ENCODE measurements at regions not wholly inside any gene's neighbourhood (a gene's known extent, or its start where the extent isn't known, plus 50 kb on each side); places are given as distances from the start of the nearest gene placed in this dataset.
"Not testable (repeated sequence)": the region's sequence is repeated elsewhere in the genome, so short reads cannot be mapped to it uniquely, and the experiment has no call there.

DNA sequence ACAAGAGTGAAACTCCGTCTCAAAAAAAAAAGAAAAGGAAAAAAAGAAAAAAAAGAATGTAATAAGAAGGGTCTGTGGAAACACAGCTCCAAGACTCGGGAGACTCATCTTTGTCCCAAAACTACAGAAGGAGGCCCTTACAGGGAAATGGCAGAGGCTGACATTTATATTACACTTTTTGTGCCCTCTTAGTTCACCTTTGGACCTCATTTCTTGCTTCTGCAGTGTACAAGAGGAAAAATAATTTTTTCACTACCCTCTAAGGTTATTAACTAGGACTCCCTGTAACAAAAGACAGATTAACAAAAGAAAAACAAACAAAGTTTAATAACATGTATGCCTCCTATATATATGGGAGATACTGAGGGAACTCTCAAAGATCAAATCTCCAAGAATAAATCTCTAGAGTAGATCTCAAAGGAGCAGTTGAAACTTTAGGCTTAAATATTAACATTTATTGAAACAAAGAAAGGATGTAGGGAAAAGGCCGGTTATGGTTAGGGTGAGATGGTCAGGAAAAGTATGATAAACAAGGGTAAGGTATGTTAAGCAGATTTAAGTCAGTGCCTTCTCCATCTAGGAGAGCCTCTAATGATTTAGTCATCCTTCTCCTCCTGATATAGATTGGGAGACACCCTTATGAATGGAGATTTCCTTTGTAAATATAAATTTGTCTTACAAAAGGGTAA lies 121.3 kb upstream of the JADE1 start:
- DNase-seq = no peak

DNA sequence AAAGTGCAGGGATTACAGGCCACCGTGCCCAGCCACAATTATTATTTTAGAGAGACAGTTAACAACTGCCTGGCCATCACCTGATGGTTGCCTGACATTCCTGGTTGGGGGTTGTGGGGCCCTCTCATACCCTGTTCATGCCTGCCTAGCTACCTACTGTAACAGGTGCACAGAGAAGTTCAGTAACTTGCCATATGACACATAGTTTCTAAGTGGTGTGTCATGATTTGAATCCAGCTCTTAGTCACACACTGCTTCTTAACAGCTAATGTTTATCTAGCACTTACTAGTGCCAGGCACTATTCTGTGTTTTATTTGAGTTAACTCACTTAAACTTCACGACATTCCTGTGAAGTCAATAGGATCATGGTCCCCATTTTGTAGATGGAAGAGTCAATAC lies 122.7 kb upstream of the JADE1 start:
- no peak for DNase-seq

DNA sequence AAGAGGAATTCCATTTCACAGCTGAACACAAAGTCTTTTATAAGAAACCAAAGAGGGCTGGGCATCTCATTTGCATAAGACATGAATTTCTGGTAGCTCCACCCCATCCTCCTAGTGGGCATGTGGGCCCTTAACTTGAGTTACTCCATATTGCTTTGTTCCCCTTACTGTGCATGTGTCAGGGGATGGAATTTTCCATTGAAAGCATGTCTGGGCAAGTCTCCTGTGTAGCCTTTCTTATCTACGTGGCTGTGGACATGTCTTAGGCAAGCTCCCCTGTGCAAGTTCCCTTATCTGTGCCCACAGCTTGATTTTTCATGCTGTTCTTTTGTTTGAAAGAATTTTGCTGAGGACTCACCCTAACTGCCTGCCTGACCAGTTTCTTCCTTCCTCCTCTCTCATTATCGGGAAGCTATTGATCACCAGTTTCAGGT lies 123.5 kb upstream of the JADE1 start:
- DNase-seq = no peak

DNA sequence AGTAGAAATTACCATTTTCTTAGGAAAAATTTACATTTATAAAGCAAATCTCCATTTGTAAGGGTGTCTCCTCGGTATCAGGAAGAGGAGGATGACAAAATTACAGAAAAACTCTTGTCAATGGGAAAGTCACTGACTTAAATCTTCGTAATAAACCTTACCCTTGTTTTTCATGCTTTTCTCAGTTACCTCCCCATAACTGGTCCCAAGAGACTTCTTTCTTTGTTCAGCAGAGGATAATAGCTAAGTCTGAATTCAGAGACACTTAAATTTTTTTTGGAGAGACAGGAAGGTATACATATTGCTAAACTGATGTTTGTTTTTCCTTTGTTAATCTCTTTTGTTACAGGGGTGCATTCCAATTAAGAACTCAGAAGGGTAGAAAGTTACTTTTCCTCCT lies 125.5 kb upstream of the JADE1 start:
- DNase-seq = no peak

DNA sequence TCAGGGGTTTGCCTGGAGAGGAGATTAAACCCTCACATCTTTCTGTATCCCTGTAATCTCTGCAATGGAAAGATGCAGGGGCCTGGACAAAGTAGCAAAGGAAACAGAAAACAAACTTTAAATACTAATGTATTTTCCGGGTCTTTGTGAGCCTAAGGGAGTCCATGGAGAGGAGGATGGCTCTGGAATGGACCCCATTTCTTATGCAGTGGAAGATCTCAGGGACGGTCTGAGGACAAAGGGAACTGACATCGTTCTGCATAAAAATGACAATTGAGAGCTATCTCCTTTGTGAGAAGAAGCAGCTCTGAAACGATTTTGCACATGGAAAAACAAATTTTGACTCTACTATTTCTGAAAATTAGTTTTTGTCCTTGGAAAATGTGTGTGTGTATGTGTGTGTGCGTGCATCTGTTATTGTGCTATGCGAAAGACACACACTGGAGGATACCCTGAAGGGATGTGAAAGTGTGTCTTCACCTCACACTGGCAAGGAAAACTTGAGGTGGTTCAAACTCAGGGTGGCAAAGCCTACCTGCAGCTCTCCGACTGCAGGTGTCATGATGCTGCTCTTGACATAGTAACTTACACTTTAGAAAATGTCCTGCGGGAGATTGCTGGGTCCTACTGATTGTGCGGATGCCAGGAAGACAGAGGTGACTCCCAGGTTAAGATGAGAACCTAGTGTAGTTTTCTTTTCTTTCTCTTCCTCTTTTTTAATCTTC lies 126.4 kb upstream of the JADE1 start:
- DNase-seq = no peak

DNA sequence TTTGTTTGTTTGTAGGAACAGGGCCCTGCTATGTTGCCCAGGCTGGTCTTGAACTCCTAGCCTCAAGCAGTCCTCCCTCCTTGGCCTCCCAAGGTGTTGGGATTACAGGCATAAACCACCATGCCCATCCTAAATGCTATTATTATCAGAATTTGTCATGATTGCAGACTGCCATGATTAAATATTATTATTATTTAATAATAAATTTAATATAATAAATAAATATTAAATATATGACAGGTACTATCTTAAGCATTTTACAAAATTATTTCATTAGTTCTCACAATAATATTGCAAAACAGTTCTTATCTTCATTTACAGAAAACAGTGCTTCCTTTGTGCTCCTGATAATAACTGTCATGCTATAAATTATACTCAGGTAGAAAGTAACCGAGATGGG lies 133.4 kb upstream of the JADE1 start:
- DNase-seq = no peak

DNA sequence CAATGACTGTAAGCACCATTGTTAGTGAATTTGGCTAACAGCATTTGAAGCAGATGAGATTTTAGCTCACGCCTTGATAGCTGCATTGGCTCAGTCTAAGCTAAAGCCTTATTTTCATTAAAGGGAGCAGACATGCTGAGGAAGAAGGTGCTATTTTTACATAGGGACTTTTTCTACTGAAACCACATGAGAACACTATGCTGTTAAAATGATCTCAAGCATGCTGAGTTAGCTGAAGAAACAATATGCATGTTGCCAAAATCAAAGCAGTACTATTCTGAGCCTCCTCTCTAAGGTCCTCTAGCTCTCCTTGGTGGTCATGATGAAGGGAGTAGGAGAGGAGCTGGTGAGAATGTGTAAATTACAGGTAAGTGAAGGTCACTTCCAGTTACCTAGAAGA lies 134.4 kb upstream of the JADE1 start:
- no peak for DNase-seq

DNA sequence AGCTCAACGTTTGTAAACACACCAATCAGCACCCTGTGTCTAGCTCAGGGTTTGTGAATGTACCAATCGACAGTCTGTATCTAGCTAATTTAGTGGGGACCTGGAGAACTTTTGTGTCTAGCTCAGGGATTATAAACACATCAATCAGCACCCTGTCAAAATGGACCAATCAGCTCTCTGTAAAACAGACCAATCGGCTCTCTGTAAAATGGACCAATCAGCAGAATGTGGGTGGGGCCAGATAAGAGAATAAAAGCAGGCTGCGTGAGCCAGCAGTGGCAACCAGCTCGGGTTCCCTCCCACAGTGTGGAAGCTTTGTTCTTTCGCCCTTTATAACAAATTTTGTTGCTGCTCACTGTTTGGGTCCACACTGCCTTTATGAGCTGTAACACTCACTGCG lies 136.3 kb upstream of the JADE1 start:
- DNase-seq = not testable (repeated sequence)

DNA sequence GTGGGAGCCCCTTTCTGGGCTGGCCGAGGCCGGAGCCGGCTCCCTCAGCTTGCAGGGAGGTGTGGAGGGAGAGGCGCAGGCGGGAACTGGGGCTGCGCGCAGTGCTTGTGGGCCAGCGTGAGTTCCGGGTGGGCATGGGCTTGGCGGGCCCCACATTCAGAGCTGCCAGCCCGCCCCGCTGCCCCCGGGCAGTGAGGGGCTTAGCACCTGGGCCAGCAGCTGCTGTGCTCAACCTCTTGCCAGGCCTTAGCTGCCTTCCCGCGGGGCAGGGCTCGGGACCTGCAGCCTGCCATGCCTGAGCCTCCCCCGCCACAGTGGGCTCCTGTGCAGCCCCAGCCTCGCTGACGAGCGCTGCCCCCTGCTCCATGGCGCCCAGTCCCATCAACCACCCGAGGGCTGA lies 136.9 kb upstream of the JADE1 start:
- DNase-seq = not testable (repeated sequence)

DNA sequence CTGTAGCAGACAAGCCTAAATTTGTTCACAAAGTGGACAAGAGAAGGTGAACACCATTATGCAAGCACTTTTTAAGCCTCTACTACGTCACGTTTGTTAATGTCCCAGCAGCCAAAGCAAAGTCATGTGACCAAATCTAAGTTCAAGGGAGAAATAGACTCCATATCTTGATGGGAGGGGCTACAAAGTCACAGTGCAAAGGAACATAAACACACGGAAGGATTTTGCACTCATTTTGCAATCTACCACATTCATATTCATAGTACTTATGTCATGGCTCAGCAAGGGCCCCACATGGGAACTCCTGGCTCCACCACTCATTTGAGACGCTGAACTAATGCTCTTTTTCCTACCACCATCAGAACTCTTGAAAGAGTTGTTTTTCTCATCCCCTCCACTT lies 139.0 kb upstream of the JADE1 start:
- no peak for DNase-seq

DNA sequence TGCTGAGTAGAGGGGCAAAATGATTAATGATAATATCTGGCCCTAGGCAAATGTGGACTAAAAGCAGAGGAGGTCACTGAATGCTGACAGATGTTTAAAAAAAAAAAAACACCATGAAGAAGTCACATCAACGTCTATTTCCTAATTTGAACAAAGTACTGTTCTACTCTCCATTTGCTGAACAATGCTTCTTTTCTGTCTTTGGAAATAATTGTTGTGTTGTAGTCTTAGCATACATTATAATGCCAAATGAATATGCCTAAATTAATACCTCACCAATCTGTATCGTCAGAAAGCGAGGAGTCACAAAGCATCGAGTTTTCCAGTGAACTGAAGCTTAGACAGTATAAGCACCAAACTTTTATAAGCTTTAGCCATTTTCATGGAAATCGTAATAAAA lies 140.9 kb upstream of the JADE1 start:
- DNase-seq = no peak

DNA sequence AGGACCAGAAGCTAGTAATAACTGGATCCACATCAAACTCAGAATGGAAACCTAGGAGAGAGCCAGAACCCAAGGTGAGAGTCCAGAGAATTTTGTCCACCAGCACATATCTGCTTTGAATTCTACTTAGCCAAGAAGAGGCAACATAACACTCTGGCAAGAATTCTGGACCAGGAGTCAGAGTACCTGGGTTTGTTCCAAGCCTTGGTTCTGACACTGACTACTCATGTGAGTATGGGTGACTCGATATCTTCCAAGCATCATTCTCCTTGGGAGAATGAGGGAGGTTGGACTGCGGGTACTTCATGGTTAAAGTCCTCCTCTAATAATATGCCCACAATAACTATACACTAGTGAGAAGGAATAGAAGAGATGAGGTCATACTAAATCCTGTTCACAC lies 144.0 kb upstream of the JADE1 start:
- DNase-seq = no peak

DNA sequence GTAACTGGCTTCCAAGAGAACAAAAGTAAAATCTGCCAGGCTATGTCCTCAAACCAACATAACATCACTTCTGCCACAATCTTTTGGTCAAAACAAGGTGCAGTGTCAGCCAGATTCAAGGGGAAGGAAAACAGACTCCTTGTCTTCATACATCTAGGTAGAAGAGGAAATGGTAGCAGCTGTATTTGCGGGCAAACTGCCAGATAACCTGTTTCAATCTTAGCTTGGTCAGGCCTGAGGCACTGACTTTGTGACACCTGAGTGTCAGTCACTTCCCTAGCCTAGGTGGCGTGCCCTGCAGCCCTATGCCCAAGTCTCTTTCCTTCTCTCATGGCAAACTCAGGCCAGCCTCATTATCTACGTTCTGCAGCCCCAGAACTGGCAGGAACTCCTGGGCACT lies 146.2 kb upstream of the JADE1 start:
- DNase-seq = no peak

DNA sequence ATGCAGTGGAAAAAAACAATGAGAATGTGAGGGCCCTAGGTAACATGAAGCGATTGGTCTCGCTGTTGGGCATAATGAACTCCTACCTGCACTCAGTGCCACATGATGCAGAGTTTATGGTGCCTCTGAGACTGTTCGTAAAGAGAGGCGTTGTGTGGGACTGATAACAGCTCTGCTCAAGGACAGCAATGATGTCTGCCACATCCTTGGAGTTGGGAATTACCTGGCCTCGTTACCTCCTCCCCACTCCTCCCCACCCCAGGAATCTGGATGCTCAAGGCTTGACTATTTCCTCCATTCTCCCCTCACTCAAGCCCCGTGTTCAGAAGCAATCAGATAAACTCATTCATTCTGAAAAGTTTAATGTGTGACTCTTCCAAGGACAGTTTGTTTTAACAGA lies 148.0 kb upstream of the JADE1 start:
- DNase-seq = no peak

DNA sequence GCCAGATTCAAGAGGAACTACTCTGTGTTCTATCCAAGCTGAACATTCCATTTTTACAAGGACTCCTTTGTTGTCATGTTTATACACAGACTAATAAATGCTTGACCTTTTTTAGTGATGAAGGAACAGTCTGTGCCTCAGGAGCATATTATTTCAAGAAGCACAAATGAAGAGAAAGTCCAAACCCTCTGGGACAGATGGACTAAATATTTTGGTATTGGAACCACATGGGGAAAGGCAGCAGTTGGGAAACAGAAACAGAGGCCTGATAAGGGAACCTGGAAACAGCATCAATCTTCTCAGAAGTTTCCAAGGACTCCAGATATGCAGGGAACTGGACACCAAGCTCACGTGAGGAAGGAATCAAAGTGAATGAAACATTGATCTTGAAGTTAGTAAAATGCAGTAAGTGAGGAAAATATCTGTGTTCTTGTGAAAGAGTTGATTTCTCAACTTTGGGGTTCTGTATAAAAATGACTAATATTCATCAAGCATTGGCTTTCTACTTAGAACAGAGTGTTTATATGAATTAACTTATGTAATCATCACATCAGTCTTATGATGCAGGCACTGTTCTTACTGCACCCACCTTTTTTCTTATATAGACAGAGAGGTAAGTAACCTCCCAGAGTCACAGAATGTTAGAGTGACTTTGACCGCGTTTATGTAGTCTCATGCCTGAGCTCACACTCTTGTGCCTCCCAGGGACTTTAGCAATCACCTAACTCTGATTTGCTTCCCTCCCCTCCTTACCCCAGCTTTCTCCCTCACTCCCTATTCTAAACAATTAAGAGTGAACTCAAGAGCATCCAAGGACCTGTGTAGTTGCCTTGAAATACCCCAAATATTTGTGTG lies 148.9 kb upstream of the JADE1 start:
- DNase-seq = no peak

DNA sequence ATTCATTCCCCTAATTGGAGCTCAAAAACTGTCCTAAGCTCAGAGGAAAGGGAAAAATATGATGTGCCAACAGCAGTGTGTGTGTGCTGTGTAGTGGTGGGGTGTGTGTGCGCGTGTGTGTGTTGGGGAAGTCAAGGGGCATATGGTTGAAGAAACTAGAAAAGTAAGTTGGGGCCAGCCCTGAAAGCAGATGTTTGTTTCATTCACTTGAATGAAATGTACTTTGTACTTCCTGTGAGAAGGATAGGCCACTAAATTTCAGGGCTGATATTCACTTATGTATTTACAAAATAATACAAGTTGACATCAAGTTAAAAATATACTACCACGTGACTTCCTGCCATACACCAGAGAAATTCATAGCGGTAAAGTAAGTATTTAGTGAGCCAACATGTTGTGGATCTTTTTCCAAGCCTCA lies 151.3 kb upstream of the JADE1 start:
- no peak for DNase-seq

DNA sequence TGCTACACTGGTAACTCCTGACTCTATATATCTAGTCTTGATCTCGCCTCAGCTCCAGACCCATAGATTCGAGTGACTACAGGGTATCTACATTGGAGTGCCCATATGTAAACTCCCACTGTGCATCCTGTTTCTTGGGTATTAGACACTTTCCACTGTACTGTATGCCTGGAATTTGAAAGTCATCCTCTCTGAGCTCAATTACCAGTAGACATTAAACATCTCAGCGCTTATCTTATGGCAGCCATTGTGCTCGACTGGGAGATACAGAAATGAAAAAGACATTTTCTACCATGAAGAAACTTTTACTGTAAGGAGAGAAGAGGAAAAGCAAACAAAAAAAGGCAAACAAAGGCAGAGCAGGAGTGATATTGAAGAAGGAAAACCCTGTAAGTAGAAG lies 151.9 kb upstream of the JADE1 start:
- no peak for DNase-seq

DNA sequence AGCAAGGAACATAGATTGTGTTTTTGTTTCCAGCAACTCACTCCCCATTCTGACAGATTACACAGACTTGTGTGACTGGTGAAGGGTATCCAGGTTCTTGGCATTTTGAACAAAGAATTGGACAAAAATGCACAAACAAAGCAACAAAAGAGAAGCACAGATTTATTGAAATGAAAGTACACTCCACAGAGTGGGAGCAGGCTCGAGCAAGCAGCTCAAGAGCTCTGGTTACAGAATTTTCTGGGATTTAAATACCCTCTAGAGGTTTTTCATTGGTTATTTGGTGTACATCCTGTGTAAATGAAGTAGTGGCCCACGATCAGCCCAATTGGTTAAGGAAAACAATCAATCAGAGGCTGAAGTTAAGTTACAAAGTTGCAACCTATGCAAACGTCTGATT lies 155.0 kb upstream of the JADE1 start:
- DNase-seq = no peak

DNA sequence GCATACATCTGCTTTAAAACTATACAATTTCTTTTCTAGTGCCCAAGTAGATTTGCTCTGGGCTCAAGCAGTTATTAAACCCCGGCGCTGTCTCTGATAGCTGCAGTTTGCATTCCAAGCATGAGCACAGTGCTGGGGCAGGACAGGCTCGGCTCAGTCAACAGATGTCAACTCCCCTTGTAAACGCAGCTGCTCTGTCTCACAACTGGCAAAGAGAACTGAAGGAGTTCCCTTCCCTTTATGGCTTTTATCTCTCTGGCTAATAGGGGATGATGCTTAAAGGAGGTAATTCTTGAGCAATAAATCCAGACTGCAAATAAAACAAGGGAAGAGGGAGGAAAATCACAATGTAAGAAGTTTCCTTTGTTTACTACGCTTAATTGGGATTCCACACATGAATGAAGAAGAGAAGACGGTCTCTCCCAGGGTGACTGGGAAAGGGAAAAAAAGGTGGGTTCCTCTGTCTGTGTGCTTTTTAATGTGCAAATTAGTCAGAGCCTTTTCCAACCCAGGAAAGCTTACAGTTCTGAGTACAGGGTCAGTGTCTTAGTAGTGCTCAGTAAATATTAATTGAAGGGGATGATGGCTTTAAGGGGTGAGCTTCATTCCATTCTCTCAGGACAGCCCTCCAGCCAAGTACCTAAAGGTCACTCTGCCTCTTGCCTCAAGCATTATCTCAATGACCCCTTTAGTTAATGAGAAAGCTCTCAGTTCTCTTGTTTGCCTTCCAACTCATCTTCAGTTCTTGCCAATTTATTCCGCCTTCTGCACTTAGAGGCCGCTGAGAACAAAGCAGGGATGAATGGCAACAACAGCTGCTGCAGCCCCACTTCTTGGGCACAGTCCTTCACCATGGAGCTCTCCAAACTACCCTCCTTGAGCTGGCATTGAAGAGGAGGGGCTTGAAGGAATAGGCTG lies 155.7 kb upstream of the JADE1 start:
- no peak for DNase-seq

DNA sequence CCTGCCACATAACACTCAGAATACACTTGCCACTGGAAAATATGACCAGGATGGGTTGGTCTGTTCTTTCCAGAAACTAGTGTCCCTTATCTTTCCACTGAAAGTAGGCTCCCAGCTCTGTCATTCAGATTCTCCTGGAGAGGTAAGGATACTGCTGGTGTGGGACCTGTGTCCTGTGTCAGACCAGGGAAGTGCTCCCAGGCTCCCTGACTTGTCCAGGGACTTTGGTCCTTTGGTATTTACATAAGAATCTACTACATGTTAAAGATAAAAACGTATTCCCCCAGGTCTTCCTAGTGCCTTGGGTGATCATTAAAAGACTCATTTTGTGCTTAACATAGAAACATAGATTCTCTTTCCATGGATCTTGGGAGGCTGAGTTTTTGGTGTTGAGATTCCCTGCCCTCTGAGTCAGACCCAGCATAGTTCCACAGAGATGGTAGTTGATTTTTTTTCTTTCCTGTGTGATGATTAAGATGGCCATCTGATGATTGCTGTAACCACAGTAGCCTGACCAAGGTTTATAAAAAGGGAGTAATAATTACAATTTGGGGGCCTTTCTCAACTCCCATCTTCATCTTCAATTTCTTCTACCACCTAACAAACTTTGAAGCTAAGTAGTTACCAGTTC lies 159.8 kb upstream of the JADE1 start:
- DNase-seq = no peak

DNA sequence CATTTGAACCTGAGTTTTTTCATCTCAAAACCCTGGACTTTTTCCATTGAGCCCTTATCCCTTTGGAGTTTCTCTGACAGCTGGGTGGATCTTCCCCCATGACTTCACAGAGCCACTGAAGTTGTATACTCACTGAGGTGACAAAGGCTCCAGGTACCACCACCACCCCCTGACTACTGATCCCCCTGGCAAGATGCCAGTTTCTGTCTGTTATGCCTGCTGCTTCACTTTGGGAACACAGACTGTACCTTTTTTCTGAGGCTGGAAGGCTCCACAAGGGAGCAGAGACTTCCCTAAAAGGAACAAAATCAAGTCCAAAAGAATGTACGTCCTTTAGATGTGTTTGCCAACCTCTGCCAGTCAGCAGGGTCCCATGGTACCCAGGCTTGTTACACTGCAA lies 160.3 kb upstream of the JADE1 start:
- DNase-seq = no peak

DNA sequence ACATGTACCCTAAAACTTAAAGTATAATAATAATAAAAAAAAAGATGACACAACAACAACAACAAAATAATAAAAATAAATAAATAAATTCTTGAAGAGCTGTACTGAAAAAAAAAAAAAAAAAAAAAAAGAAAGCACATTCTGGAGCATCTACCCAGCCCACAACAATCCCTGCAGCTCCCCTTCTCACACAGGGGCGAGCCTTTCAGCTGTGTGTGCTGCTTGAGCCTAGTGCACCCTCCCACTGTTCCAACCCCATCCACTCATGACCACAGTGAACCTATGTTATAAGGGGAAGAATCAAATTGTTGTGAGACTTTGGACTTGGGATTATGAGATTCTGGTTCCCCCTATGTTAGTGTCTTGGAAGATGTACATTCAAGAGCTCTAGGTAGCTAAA lies 161.5 kb upstream of the JADE1 start:
- no peak for DNase-seq
